ENCODE measurements at regions not wholly inside any gene's neighbourhood (a gene's known extent, or its start where the extent isn't known, plus 50 kb on each side); places are given as distances from the start of the nearest gene placed in this dataset.

DNA sequence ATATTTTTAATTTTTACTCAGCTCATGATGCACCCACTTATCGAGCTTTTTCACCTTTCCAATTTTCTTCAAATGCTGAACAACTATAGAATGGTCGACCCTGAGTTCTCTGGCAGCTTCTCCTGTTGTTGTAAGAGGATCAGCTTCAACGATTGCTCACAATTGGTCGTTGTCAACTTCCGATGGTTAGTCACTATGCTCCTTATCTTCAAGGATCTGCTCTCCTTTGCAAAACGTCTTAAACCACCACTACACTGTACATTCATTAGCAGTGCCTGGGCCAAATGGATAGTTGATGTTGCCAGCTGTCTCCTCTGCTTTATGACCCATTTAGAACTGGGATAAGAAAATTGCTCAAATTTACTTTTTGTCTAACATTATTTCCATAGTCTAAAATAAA is 385.9 kb upstream of the LYPLAL1 start (continued):
- TF ChIP-seq NRF1 (IDR thresholded peaks at IDR 0.05; ENCODE audit: low read depth, low read length) (no peak), CHD2 (IDR thresholded peaks at IDR 0.05; ENCODE audit: low read length) (no peak)
- TF ChIP-seq, protein P1, sequence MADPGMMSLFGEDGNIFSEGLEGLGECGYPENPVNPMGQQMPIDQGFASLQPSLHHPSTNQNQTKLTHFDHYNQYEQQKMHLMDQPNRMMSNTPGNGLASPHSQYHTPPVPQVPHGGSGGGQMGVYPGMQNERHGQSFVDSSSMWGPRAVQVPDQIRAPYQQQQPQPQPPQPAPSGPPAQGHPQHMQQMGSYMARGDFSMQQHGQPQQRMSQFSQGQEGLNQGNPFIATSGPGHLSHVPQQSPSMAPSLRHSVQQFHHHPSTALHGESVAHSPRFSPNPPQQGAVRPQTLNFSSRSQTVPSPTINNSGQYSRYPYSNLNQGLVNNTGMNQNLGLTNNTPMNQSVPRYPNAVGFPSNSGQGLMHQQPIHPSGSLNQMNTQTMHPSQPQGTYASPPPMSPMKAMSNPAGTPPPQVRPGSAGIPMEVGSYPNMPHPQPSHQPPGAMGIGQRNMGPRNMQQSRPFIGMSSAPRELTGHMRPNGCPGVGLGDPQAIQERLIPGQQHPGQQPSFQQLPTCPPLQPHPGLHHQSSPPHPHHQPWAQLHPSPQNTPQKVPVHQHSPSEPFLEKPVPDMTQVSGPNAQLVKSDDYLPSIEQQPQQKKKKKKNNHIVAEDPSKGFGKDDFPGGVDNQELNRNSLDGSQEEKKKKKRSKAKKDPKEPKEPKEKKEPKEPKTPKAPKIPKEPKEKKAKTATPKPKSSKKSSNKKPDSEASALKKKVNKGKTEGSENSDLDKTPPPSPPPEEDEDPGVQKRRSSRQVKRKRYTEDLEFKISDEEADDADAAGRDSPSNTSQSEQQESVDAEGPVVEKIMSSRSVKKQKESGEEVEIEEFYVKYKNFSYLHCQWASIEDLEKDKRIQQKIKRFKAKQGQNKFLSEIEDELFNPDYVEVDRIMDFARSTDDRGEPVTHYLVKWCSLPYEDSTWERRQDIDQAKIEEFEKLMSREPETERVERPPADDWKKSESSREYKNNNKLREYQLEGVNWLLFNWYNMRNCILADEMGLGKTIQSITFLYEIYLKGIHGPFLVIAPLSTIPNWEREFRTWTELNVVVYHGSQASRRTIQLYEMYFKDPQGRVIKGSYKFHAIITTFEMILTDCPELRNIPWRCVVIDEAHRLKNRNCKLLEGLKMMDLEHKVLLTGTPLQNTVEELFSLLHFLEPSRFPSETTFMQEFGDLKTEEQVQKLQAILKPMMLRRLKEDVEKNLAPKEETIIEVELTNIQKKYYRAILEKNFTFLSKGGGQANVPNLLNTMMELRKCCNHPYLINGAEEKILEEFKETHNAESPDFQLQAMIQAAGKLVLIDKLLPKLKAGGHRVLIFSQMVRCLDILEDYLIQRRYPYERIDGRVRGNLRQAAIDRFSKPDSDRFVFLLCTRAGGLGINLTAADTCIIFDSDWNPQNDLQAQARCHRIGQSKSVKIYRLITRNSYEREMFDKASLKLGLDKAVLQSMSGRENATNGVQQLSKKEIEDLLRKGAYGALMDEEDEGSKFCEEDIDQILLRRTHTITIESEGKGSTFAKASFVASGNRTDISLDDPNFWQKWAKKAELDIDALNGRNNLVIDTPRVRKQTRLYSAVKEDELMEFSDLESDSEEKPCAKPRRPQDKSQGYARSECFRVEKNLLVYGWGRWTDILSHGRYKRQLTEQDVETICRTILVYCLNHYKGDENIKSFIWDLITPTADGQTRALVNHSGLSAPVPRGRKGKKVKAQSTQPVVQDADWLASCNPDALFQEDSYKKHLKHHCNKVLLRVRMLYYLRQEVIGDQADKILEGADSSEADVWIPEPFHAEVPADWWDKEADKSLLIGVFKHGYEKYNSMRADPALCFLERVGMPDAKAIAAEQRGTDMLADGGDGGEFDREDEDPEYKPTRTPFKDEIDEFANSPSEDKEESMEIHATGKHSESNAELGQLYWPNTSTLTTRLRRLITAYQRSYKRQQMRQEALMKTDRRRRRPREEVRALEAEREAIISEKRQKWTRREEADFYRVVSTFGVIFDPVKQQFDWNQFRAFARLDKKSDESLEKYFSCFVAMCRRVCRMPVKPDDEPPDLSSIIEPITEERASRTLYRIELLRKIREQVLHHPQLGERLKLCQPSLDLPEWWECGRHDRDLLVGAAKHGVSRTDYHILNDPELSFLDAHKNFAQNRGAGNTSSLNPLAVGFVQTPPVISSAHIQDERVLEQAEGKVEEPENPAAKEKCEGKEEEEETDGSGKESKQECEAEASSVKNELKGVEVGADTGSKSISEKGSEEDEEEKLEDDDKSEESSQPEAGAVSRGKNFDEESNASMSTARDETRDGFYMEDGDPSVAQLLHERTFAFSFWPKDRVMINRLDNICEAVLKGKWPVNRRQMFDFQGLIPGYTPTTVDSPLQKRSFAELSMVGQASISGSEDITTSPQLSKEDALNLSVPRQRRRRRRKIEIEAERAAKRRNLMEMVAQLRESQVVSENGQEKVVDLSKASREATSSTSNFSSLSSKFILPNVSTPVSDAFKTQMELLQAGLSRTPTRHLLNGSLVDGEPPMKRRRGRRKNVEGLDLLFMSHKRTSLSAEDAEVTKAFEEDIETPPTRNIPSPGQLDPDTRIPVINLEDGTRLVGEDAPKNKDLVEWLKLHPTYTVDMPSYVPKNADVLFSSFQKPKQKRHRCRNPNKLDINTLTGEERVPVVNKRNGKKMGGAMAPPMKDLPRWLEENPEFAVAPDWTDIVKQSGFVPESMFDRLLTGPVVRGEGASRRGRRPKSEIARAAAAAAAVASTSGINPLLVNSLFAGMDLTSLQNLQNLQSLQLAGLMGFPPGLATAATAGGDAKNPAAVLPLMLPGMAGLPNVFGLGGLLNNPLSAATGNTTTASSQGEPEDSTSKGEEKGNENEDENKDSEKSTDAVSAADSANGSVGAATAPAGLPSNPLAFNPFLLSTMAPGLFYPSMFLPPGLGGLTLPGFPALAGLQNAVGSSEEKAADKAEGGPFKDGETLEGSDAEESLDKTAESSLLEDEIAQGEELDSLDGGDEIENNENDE (IDR thresholded peaks at IDR 0.05; ENCODE audit: insufficient replicate concordance, low read length): no peak
